HCT116 (cell line): ENCODE measurements at regions not wholly inside any gene's neighbourhood (a gene's known extent, or its start where the extent isn't known, plus 50 kb on each side); places are given as distances from the start of the nearest gene placed in this dataset.

Experiments
- ATAC-seq: fragments of 200-7000 bp; cut with Tn5 transposase; 2 replicates; pipeline ENCODE4 v1.9.1; 2020; ENCODE audit warnings: mild to moderate bottlenecking, moderate library complexity
- BruUV-seq: library from RNA; stranded (reverse); fragments of 400-500 nt; replicated peaks from 2 replicates; lab custom pipeline; 2021; lab: Mats Ljungman, UMichigan
- CTCF ChIA-PET: fragments of 300-600 bp; sonication (Branson Sonifier 250); formaldehyde crosslinking; loops from one replicate; lab custom pipeline; 2021; ENCODE audit warnings: antibody characterized with exemption; lab: Charles Lee
- POLR2A ChIA-PET: fragments of 300-600, 350-600 bp; sonication (Branson Sonifier 250); formaldehyde crosslinking; loops from one replicate; lab custom pipeline; 2021; ENCODE audit warnings: antibody characterized with exemption; lab: Charles Lee
- RAD21 ChIA-PET, 2 experiments: fragments of 300-600 bp; sonication (Branson Sonifier 250); formaldehyde crosslinking; loops; one replicate each; lab custom pipeline; 2023; ENCODE audit warnings: low total read pairs in 2 of 2; ENCODE audit not compliant: uncharacterized antibody in 2 of 2, unreplicated experiment in 2 of 2, low non-redundant PET in 1 of 2; lab: Charles Lee
- DNase-seq: peaks from one replicate; pipeline ENCODE4 v3.0.0-alpha.2; 2010; ENCODE audit warnings: low read depth, low spot score
- H2AFZ ChIP-seq: fragments of 200-600 bp; shearing (Covaris generic), sonication (generic); 2 replicates; pipeline ENCODE4 v1.6.1; 2017; ENCODE audit warnings: low read depth, mixed run types, mixed read lengths, antibody characterized with exemption, low read length; ENCODE audit not compliant: poor library complexity, severe bottlenecking
- H3K27ac ChIP-seq: 2 replicates; pipeline ENCODE4 v1.5.1; 2012; ENCODE audit warnings: low read depth, low read length
- H3K27me3 ChIP-seq: fragments of 200-600 bp; sonication (generic); 2 replicates; pipeline ENCODE4 v1.6.1; 2016; ENCODE audit warnings: mixed run types, low read length, mixed read lengths; ENCODE audit not compliant: insufficient read depth
- H3K36me3 ChIP-seq, 2 experiments: fragments of 200-500 bp in 1 of 2; fragments of 200-600 bp in 1 of 2; sonication (Bioruptor generic) in 1 of 2; sonication (generic) in 1 of 2; 2 replicates each; pipeline versions ENCODE4 v1.5.1 to v1.6.1; 2014 to 2016; ENCODE audit warnings: low read length in 2 of 2, inconsistent platforms in 1 of 2, mixed read lengths in 1 of 2, mixed run types in 1 of 2; ENCODE audit not compliant: insufficient read depth in 2 of 2, control insufficient read depth in 1 of 2
- H3K4me1 ChIP-seq, 2 experiments: fragments of 200-600 bp in 1 of 2; sonication (generic) in 1 of 2; 2 replicates each; pipeline versions ENCODE4 v1.5.1 to v1.6.1; 2012 to 2017; ENCODE audit warnings: low read length in 2 of 2, inconsistent platforms in 1 of 2, mild to moderate bottlenecking in 1 of 2, mixed read lengths in 1 of 2, mixed run types in 1 of 2, moderate library complexity in 1 of 2; ENCODE audit not compliant: insufficient read depth in 2 of 2, control insufficient read depth in 1 of 2
- H3K4me2 ChIP-seq: fragments of 200-600 bp; sonication (generic); 2 replicates; pipeline ENCODE4 v1.6.1; 2017; ENCODE audit warnings: mixed run types, low read length, mixed read lengths
- H3K4me3 ChIP-seq, 2 experiments: fragments of 200-600 bp in 1 of 2; sonication (generic) in 1 of 2; replicated peaks in 1 of 2; 2 replicates each; pipeline ENCODE4 v1.5.1; 2011 to 2016; ENCODE audit warnings: low read length in 2 of 2, control low read depth in 1 of 2, low read depth in 1 of 2, mild to moderate bottlenecking in 1 of 2, mixed read lengths in 1 of 2, mixed run types in 1 of 2
- H3K79me2 ChIP-seq: fragments of 200-600 bp; sonication (generic); 2 replicates; pipeline ENCODE4 v1.6.1; 2017; ENCODE audit warnings: mild to moderate bottlenecking, mixed run types, low read length, moderate library complexity, mixed read lengths; ENCODE audit not compliant: insufficient read depth
- H3K9ac ChIP-seq: fragments of 200-600 bp; sonication (generic); 2 replicates; pipeline ENCODE4 v1.6.1; 2016; ENCODE audit warnings: low read length, mixed read lengths
- H3K9me2 ChIP-seq: fragments of 200-600 bp; sonication (generic), shearing (Covaris generic); 2 replicates; pipeline ENCODE4 v1.6.1; 2017; ENCODE audit warnings: mixed run types, mild to moderate bottlenecking, moderate library complexity; ENCODE audit not compliant: insufficient read depth
- H3K9me3 ChIP-seq, 2 experiments: fragments of 200-500 bp in 1 of 2; fragments of 200-600 bp in 1 of 2; sonication (Bioruptor generic) in 1 of 2; sonication (generic) in 1 of 2; 2 replicates each; pipeline ENCODE4 v1.6.1; 2014 to 2017; ENCODE audit warnings: low read length in 2 of 2, mixed read lengths in 2 of 2, inconsistent platforms in 1 of 2, low read depth in 1 of 2, mild to moderate bottlenecking in 1 of 2, mixed run types in 1 of 2, moderate library complexity in 1 of 2; ENCODE audit not compliant: control insufficient read depth in 1 of 2, insufficient read depth in 1 of 2
- H4K20me1 ChIP-seq: fragments of 200-600 bp; sonication (generic), shearing (Covaris generic); 2 replicates; pipeline ENCODE4 v1.6.1; 2017; ENCODE audit warnings: mixed run types, mild to moderate bottlenecking, moderate library complexity; ENCODE audit not compliant: insufficient read depth
- ATF3 ChIP-seq: IDR thresholded peaks from 2 replicates; pipeline ENCODE4 v1.6.1; 2012
- CBX3 ChIP-seq: IDR thresholded peaks from 2 replicates; pipeline ENCODE4 v1.6.1; 2012; ENCODE audit warnings: low read depth
- CEBPB ChIP-seq: IDR thresholded peaks from 2 replicates; pipeline ENCODE4 v1.6.1; 2012; ENCODE audit warnings: low read depth
- EGR1 ChIP-seq: IDR thresholded peaks from 2 replicates; pipeline ENCODE4 v1.6.1; 2012; ENCODE audit warnings: low read depth
- ELF1 ChIP-seq: IDR thresholded peaks from 2 replicates; pipeline ENCODE4 v1.6.1; 2012; ENCODE audit warnings: low read depth, borderline replicate concordance
- EZH2 ChIP-seq: fragments of 200-600 bp; sonication (generic); IDR thresholded peaks from 2 replicates; pipeline ENCODE4 v1.6.1; 2017; ENCODE audit warnings: antibody characterized with exemption, mixed run types
- EZH2phosphoT487 ChIP-seq: fragments of 200-600 bp; IDR thresholded peaks from 2 replicates; pipeline ENCODE4 v1.6.1; 2018; ENCODE audit warnings: antibody characterized with exemption, borderline replicate concordance
- FOSL1 ChIP-seq: IDR thresholded peaks from 2 replicates; pipeline ENCODE4 v1.6.1; 2012; ENCODE audit warnings: low read depth
- JUND ChIP-seq: IDR thresholded peaks from 2 replicates; pipeline ENCODE4 v1.6.1; 2012
- MAX ChIP-seq: IDR thresholded peaks from 2 replicates; pipeline ENCODE4 v1.6.1; 2012
- POLR2A ChIP-seq: IDR thresholded peaks from 2 replicates; pipeline ENCODE4 v1.7.0; 2011; ENCODE audit warnings: borderline replicate concordance; ENCODE audit not compliant: insufficient read depth, insufficient read length; ENCODE audit errors: extremely low read depth
- POLR2AphosphoS5 ChIP-seq: IDR thresholded peaks from 2 replicates; pipeline ENCODE4 v1.6.1; 2011; ENCODE audit warnings: mild to moderate bottlenecking, low read depth, low read length, moderate library complexity
- RAD21 ChIP-seq: IDR thresholded peaks from 2 replicates; pipeline ENCODE4 v1.6.1; 2012; ENCODE audit warnings: low read depth, mild to moderate bottlenecking
- SIN3A ChIP-seq: IDR thresholded peaks from 2 replicates; pipeline ENCODE4 v1.6.1; 2012; ENCODE audit warnings: low read depth
- SRF ChIP-seq: IDR thresholded peaks from 2 replicates; pipeline ENCODE4 v1.6.1; 2012; ENCODE audit warnings: low read depth
- TCF7L2 ChIP-seq: IDR thresholded peaks from 2 replicates; pipeline ENCODE4 v1.7.0; 2011; ENCODE audit warnings: borderline replicate concordance, inconsistent platforms; ENCODE audit not compliant: insufficient read depth, insufficient read length; ENCODE audit errors: extremely low read depth
- YY1 ChIP-seq: IDR thresholded peaks from 2 replicates; pipeline ENCODE4 v1.6.1; 2011; ENCODE audit warnings: low read length, low read depth, moderate library complexity, mild to moderate bottlenecking; ENCODE audit not compliant: insufficient replicate concordance; ENCODE audit errors: extremely low read depth
- ZBTB33 ChIP-seq: IDR thresholded peaks from 2 replicates; pipeline ENCODE4 v1.6.1; 2011; ENCODE audit warnings: mild to moderate bottlenecking, low read length, moderate library complexity; ENCODE audit not compliant: insufficient replicate concordance; ENCODE audit errors: extremely low read depth
- ZFX ChIP-seq: fragments of 450-650 bp; IDR thresholded peaks from 2 replicates; pipeline ENCODE4 v1.6.1; 2017
- ZNF274 ChIP-seq: fragments of 200-500 bp; sonication (Bioruptor generic); IDR thresholded peaks from 2 replicates; pipeline ENCODE4 v1.6.1; 2014; ENCODE audit warnings: mild to moderate bottlenecking, low read depth, low read length, inconsistent platforms
- intact Hi-C: fragments of 100-400 bp; cut with micrococcal nuclease; formaldehyde crosslinking; loops from 2 replicates; pipeline ENCODE4 v1.10.0; 2022

GRCh38 chr12:30203981-30204380, 420.2 kb upstream of the TMTC1 start:
- no TSS peak for BruUV-seq

GRCh38 chr12:30202521-30203254, 418.9 kb upstream of the TMTC1 start:
- peaks cover 13% of the 10 kb centered on the region; the same call in 1 of the 2 replicates for H3K27me3 ChIP-seq
- no TSS peak for BruUV-seq
- H4K20me1 ChIP-seq, result no peaks in the 10 kb centered on the region
- no peak overlapping the region for H3K27ac ChIP-seq
- H3K9ac ChIP-seq, result no peak overlapping the region
- DNase-seq (no peak), ATAC-seq (no peak)
- H3K4me1 ChIP-seq, result no peaks in the 10 kb centered on the region
- ChIA-PET POLR2A (no interaction called here), RAD21 (no interaction called here), CTCF (no interaction called here)
- H2AFZ ChIP-seq, result no peak overlapping the region
- H3K9me2 ChIP-seq, result no peaks in the 10 kb centered on the region
- H3K79me2 ChIP-seq, result no peaks in the 10 kb centered on the region
- H3K36me3 ChIP-seq, result no peaks in the 10 kb centered on the region
- intact Hi-C loops, result no loop called here
- H3K4me3 ChIP-seq, result no peak overlapping the region
- H3K4me2 ChIP-seq, result no peak overlapping the region
- H3K9me3 ChIP-seq, result no peaks in the 10 kb centered on the region
- no peak for TF ChIP-seq RAD21
- no peak for TF ChIP-seq SRF
- TF ChIP-seq ELF1, result no peak
- TF ChIP-seq YY1, result no peak
- TF ChIP-seq TCF7L2, result no peak
- no peak for TF ChIP-seq EZH2phosphoT487
- no peak for TF ChIP-seq POLR2AphosphoS5
- no peak for TF ChIP-seq CBX3
- no peak for TF ChIP-seq ATF3
- no peak for TF ChIP-seq ZNF274
- no peak for TF ChIP-seq ZFX
- TF ChIP-seq ZBTB33, result no peak
- no peak for TF ChIP-seq JUND

More at GRCh38 chr12:30203981-30204380, 420.2 kb upstream of the TMTC1 start:
- Histone ChIP-seq H3K27ac (no peak overlapping the region), H3K4me3 (no peak overlapping the region), H3K27me3 (peaks cover 13% of the 10 kb centered on the region; the same call in 1 of the 2 replicates), H3K79me2 (no peaks in the 10 kb centered on the region), H3K36me3 (no peaks in the 10 kb centered on the region), H3K9me2 (no peaks in the 10 kb centered on the region), H3K4me2 (no peak overlapping the region), H2AFZ (no peak overlapping the region), H3K4me1 (no peaks in the 10 kb centered on the region), H3K9me3 (no peaks in the 10 kb centered on the region), H4K20me1 (no peaks in the 10 kb centered on the region), H3K9ac (no peak overlapping the region)
- DNase-seq (no peak), ATAC-seq (no peak)
- ChIA-PET POLR2A (no interaction called here), CTCF (no interaction called here), RAD21 (no interaction called here)
- intact Hi-C loops, result no loop called here
- TF ChIP-seq CEBPB (no peak), SIN3A (no peak), ZNF274 (no peak), EZH2phosphoT487 (no peak), MAX (no peak), CBX3 (no peak), POLR2AphosphoS5 (no peak), POLR2A (no peak), YY1 (no peak), ZFX (no peak), EZH2 (no peak), FOSL1 (no peak), JUND (no peak), EGR1 (no peak)
